Duodenal mucosa (tissue), 2 donors: ENCODE measurements at regions not wholly inside any gene's neighbourhood (a gene's known extent, or its start where the extent isn't known, plus 50 kb on each side); places are given as distances from the start of the nearest gene placed in this dataset.
"Not testable (repeated sequence)": the region's sequence is repeated elsewhere in the genome, so short reads cannot be mapped to it uniquely, and the experiment has no call there.

Experiments used
- H3K27ac ChIP-seq: one replicate; pipeline ENCODE4 v1.7.0; 2013; ENCODE audit warnings: low read depth, low read length
- H3K27me3 ChIP-seq, 2 donors: one replicate each; pipeline ENCODE4 v1.7.0; 2013; ENCODE audit warnings: low read length in 2 of 2, control low read depth in 1 of 2; ENCODE audit not compliant: insufficient read depth in 2 of 2, control insufficient read depth in 1 of 2
- H3K36me3 ChIP-seq, 2 donors: one replicate each; pipeline ENCODE4 v1.7.0; 2013; ENCODE audit warnings: low read length in 2 of 2, control low read depth in 1 of 2; ENCODE audit not compliant: insufficient read depth in 2 of 2, control insufficient read depth in 1 of 2
- H3K4me1 ChIP-seq, 2 donors: one replicate each; pipeline ENCODE4 v1.7.0; 2013; ENCODE audit warnings: low read length in 2 of 2, control low read depth in 1 of 2; ENCODE audit not compliant: insufficient read depth in 2 of 2, control insufficient read depth in 1 of 2
- H3K4me3 ChIP-seq, 2 donors: one replicate each; pipeline ENCODE4 v1.7.0; 2013; ENCODE audit warnings: low read length in 2 of 2, low read depth in 1 of 2
- H3K9ac ChIP-seq, 2 donors: one replicate each; pipeline ENCODE4 v1.7.0; 2013; ENCODE audit warnings: low read length in 2 of 2, low read depth in 1 of 2
- H3K9me3 ChIP-seq, 2 donors: one replicate each; pipeline ENCODE4 v1.7.0; 2013; ENCODE audit warnings: low read length in 2 of 2, control low read depth in 1 of 2; ENCODE audit not compliant: control insufficient read depth in 1 of 2

GRCh38 chr6:113070681-113071080 is 723.6 kb downstream of the RFPL4B start:
- not testable (repeated sequence) for H3K27ac ChIP-seq, H3K9ac ChIP-seq

DNA sequence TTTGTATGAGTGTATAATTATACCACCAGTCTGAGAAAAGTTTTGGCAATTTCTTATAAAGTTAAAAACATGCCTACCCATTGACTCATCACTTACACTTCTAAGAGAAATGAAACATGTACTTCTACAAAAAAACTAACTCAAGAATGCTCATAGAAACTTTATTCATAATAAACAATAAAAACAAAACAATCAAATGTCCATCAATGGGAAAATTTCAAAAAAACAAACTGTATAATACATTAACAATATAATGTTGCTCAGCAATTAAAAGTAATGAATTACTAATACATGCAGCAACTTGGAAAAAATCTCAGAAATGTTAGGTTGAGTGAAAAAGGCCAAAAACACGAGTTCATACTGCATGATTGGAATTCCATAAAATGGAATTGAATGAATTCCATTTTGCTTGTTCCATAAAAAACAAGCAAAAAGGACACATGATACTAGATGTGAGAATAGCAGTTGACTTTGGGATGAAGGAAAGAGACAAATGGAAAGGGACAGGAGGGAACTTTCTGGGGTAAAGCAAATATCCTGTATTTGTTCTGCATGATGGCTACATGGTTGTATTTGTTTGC is 726.6 kb downstream of the RFPL4B start:
- Histone ChIP-seq H3K9ac (no peak overlapping the region), H3K27ac (no peak overlapping the region), H3K36me3 (no peaks in the 10 kb centered on the region), H3K9me3 (no peaks in the 10 kb centered on the region), H3K4me1 (no peaks in the 10 kb centered on the region), H3K27me3 (no peaks in the 10 kb centered on the region), H3K4me3 (no peak overlapping the region)

More at GRCh38 chr6:113070681-113071080, 723.6 kb downstream of the RFPL4B start:
- not testable (repeated sequence) for H3K4me1 ChIP-seq, H3K36me3 ChIP-seq, H3K4me3 ChIP-seq, H3K9me3 ChIP-seq, H3K27me3 ChIP-seq

DNA sequence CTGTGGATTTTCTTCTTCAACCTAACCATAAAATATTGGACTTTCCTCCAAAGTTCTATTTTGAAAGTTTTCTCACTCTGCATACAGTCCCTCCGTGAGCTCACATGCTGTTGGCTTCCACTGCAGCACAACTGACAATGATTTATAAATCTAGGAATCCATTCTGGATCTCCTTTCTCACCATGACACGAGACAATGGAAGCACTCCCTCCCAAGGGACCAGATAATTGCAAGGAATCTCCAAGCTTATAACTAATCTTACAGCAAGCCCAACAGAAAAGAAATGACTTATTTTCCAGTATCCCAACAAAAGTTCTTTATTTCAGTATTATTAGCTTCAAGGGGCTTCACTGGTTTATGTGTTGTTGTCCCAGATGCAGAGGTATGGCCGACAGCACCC is 729.0 kb downstream of the RFPL4B start:
- no peaks in the 10 kb centered on the region for H3K36me3 ChIP-seq
- no peak overlapping the region for H3K9ac ChIP-seq
- no peak overlapping the region for H3K27ac ChIP-seq
- no peaks in the 10 kb centered on the region for H3K4me1 ChIP-seq
- no peaks in the 10 kb centered on the region for H3K27me3 ChIP-seq
- no peak overlapping the region for H3K4me3 ChIP-seq
- H3K9me3 ChIP-seq, result no peaks in the 10 kb centered on the region

DNA sequence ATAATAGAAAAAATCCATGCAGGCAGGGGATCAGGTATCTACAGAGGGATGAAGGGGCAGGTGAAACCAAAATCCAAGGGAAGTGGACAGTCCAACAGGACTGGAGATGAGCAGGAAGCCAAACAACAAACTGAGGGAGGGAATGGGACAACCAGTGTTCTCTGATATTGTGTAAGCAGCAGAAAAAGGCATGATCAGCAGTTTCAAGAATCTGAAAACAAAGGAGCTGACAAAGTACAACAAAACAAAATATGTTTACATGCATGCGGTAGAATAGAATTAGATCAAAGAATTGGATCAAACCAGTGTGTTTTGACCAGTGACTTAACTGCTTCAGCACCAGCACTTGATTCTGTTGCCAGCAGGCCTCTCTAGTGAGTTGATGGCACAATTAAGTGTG is 729.7 kb downstream of the RFPL4B start:
- H3K4me1 ChIP-seq, result no peaks in the 10 kb centered on the region
- no peak overlapping the region for H3K9ac ChIP-seq
- H3K36me3 ChIP-seq, result no peaks in the 10 kb centered on the region
- no peaks in the 10 kb centered on the region for H3K9me3 ChIP-seq
- no peak overlapping the region for H3K4me3 ChIP-seq
- no peaks in the 10 kb centered on the region for H3K27me3 ChIP-seq
- no peak overlapping the region for H3K27ac ChIP-seq

GRCh38 chr6:113077794-113078193 is 730.7 kb downstream of the RFPL4B start:
- Histone ChIP-seq H3K36me3 (no peaks in the 10 kb centered on the region), H3K4me3 (no peak overlapping the region), H3K27ac (no peak overlapping the region), H3K9me3 (no peaks in the 10 kb centered on the region), H3K9ac (no peak overlapping the region), H3K27me3 (no peaks in the 10 kb centered on the region), H3K4me1 (no peaks in the 10 kb centered on the region)

DNA sequence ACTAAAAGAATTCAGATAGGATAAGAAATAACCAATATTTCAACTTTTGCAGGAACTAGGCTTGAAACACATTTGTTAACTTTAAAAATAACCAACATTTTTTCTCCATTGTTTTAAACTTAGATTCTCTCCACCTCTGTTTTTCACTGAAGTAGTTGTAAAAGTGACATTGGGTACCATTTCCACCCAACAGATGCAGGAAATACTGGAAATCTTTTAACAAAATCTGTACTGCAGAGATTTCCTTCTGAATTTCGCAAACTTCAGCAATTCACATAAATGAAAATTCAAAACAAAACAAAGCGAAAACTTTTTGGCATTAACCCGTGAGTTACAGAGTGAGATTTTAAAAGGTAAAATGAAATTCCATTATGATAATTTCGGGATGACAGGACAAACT is 731.7 kb downstream of the RFPL4B start:
- Histone ChIP-seq H3K9me3 (no peaks in the 10 kb centered on the region), H3K4me1 (no peaks in the 10 kb centered on the region), H3K27ac (no peak overlapping the region), H3K9ac (no peak overlapping the region), H3K27me3 (no peaks in the 10 kb centered on the region), H3K36me3 (no peaks in the 10 kb centered on the region), H3K4me3 (no peak overlapping the region)

DNA sequence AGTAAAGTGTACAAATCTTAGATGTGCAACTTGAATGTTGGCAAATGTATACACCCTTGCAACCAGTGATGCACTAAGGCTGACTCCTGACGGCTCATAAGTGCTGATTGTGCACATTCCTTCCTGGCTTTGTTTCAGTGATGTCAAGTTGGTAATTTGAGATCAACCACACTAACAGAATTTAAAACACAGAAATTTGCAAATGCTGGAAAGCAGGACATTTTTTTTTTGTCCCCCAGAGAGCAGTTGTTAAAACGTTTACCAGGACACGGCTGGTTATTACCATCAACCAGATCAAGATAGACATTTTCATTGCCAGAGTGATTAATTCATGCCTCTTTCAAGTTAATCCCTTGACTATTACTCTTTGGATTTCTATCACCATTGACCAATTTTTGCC is 735.6 kb downstream of the RFPL4B start:
- no peaks in the 10 kb centered on the region for H3K4me1 ChIP-seq
- no peaks in the 10 kb centered on the region for H3K36me3 ChIP-seq
- no peak overlapping the region for H3K4me3 ChIP-seq
- no peaks in the 10 kb centered on the region for H3K9me3 ChIP-seq
- no peaks in the 10 kb centered on the region for H3K27me3 ChIP-seq
- H3K9ac ChIP-seq, result no peak overlapping the region
- no peak overlapping the region for H3K27ac ChIP-seq

- H3K4me1 ChIP-seq, result no peaks in the 10 kb centered on the region
- no peak overlapping the region for H3K4me3 ChIP-seq
- no peaks in the 10 kb centered on the region for H3K27me3 ChIP-seq
- H3K9me3 ChIP-seq, result no peaks in the 10 kb centered on the region
- no peak overlapping the region for H3K9ac ChIP-seq
- H3K27ac ChIP-seq, result no peak overlapping the region
- H3K36me3 ChIP-seq, result no peaks in the 10 kb centered on the region
Observed at GRCh38 chr6:113083947-113084346, 736.8 kb downstream of the RFPL4B start.

- H3K27ac ChIP-seq, result no peak overlapping the region
- no peaks in the 10 kb centered on the region for H3K9me3 ChIP-seq
- no peaks in the 10 kb centered on the region for H3K4me1 ChIP-seq
- no peaks in the 10 kb centered on the region for H3K36me3 ChIP-seq
- no peaks in the 10 kb centered on the region for H3K27me3 ChIP-seq
- H3K4me3 ChIP-seq, result no peak overlapping the region
- H3K9ac ChIP-seq, result no peak overlapping the region
Observed at GRCh38 chr6:113089056-113089455, 741.9 kb downstream of the RFPL4B start.

DNA sequence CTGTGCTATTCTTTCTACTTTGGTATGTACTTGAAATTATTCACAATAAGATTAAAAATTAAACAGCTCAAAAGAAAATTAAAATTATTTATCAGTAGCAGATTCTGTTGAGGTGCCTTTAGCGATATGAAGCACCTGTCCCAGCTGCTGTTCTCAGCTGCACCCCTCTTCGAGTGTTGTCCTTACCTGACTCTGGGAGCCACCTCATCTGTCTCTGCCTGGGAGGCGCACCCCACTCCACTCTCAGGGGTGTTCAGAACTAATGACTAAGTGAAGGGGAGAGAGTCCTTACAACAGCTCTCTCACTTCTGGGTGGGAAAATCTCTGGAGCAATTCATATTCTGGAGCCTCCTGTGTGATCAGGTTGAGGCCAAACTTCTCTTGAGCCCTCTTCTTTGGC is 745.7 kb downstream of the RFPL4B start:
- no peak overlapping the region for H3K27ac ChIP-seq
- H3K9ac ChIP-seq, result no peak overlapping the region
- no peaks in the 10 kb centered on the region for H3K27me3 ChIP-seq
- no peaks in the 10 kb centered on the region for H3K4me1 ChIP-seq
- no peaks in the 10 kb centered on the region for H3K9me3 ChIP-seq
- H3K4me3 ChIP-seq, result no peak overlapping the region
- no peaks in the 10 kb centered on the region for H3K36me3 ChIP-seq

GRCh38 chr6:113094779-113095178 is 747.6 kb downstream of the RFPL4B start:
- H3K27ac ChIP-seq, result no peak overlapping the region
- H3K4me3 ChIP-seq, result no peak overlapping the region
- no peaks in the 10 kb centered on the region for H3K4me1 ChIP-seq
- no peaks in the 10 kb centered on the region for H3K9me3 ChIP-seq
- H3K36me3 ChIP-seq, result no peaks in the 10 kb centered on the region
- H3K27me3 ChIP-seq, result no peaks in the 10 kb centered on the region
- no peak overlapping the region for H3K9ac ChIP-seq
